Mesendoderm (in vitro differentiated cells): ENCODE measurements at regions not wholly inside any gene's neighbourhood (a gene's known extent, or its start where the extent isn't known, plus 50 kb on each side); places are given as distances from the start of the nearest gene placed in this dataset.

ENCODE experiments used
- DNase-seq: peaks from one replicate; pipeline ENCODE4 v3.0.0; 2013
- H2AK5ac ChIP-seq: 2 replicates; pipeline ENCODE4 v1.6.1; 2013; ENCODE audit warnings: low read length, inconsistent platforms
- H2BK120ac ChIP-seq: 2 replicates; pipeline ENCODE4 v1.6.1; 2013; ENCODE audit warnings: low read depth, mild to moderate bottlenecking, low read length, moderate library complexity, mixed read lengths
- H2BK15ac ChIP-seq: replicated peaks from 2 replicates; pipeline ENCODE4 v1.6.1; 2013; ENCODE audit warnings: low read depth, mild to moderate bottlenecking, moderate library complexity
- H2BK5ac ChIP-seq: 2 replicates; pipeline ENCODE4 v1.6.1; 2013; ENCODE audit warnings: low read length, inconsistent platforms
- H3K18ac ChIP-seq: 2 replicates; pipeline ENCODE4 v1.6.1; 2013; ENCODE audit warnings: mild to moderate bottlenecking, low read length, mixed read lengths
- H3K23ac ChIP-seq: one replicate; pipeline ENCODE4 v1.6.1; 2013; ENCODE audit warnings: low read length
- H3K27ac ChIP-seq: 2 replicates; pipeline ENCODE4 v1.5.1; 2013; ENCODE audit warnings: low read depth, mild to moderate bottlenecking, inconsistent platforms, low read length, moderate library complexity
- H3K27me3 ChIP-seq: 2 replicates; pipeline ENCODE4 v1.6.1; 2013; ENCODE audit warnings: low read length, control low read depth, mild to moderate bottlenecking, inconsistent platforms; ENCODE audit not compliant: insufficient read depth, poor library complexity
- H3K36me3 ChIP-seq: 2 replicates; pipeline ENCODE4 v1.6.1; 2013; ENCODE audit warnings: low read length, inconsistent platforms; ENCODE audit not compliant: control insufficient read depth, insufficient read depth
- H3K4ac ChIP-seq: one replicate; pipeline ENCODE4 v1.6.1; 2013; ENCODE audit warnings: low read depth, mild to moderate bottlenecking, low read length, moderate library complexity
- H3K4me1 ChIP-seq: 2 replicates; pipeline ENCODE4 v1.6.1; 2013; ENCODE audit warnings: low read depth, low read length, inconsistent platforms; ENCODE audit not compliant: control insufficient read depth
- H3K4me2 ChIP-seq: 2 replicates; pipeline ENCODE4 v1.6.1; 2013; ENCODE audit warnings: low read length
- H3K4me3 ChIP-seq: 2 replicates; pipeline ENCODE4 v1.5.1; 2013; ENCODE audit warnings: mild to moderate bottlenecking, low read length
- H3K56ac ChIP-seq: one replicate; pipeline ENCODE4 v1.6.1; 2013; ENCODE audit warnings: low read length
- H3K79me1 ChIP-seq: 2 replicates; pipeline ENCODE4 v1.6.1; 2013; ENCODE audit warnings: low read length, inconsistent platforms
- H3K79me2 ChIP-seq: 2 replicates; pipeline ENCODE4 v1.6.1; 2013; ENCODE audit warnings: mild to moderate bottlenecking, low read length; ENCODE audit not compliant: control insufficient read depth, insufficient read depth
- H3K9ac ChIP-seq: 2 replicates; pipeline ENCODE4 v1.6.1; 2013; ENCODE audit warnings: low read length, inconsistent platforms
- H4K5ac ChIP-seq: one replicate; pipeline ENCODE4 v1.6.1; 2013; ENCODE audit warnings: low read length
- H4K8ac ChIP-seq: one replicate; pipeline ENCODE4 v1.6.1; 2013; ENCODE audit warnings: low read depth, mild to moderate bottlenecking, control low read depth, low read length, moderate library complexity
- WGBS: extraction: QIAGEN DNeasy Blood & Tissue Kit; methylation state at CpG from one replicate; pipeline ENCODE4 v1.1.7; 2013; ENCODE audit warnings: low lambda C conversion rate, missing lambda C conversion rate; ENCODE audit not compliant: insufficient coverage; ENCODE audit errors: extremely low coverage; 5-methylcytosine and 5-hydroxymethylcytosine counted together

GRCh38 chr6:8223678-8224077, 121.3 kb upstream of the EEF1E1 start:
- H3K27me3 ChIP-seq: no peaks in the 10 kb centered on the region
- no CpG with 5 or more reads among the region's 2 CpGs for WGBS
- H4K5ac ChIP-seq: no peak overlapping the region
- no peak overlapping the region for H3K9ac ChIP-seq
- no peak overlapping the region for H3K18ac ChIP-seq
- H3K4ac ChIP-seq: no peak overlapping the region
- H3K79me2 ChIP-seq: no peaks in the 10 kb centered on the region
- no peak overlapping the region for H2BK120ac ChIP-seq
- no peak overlapping the region for H3K27ac ChIP-seq
- no peak overlapping the region for H2BK5ac ChIP-seq
- no peaks in the 10 kb centered on the region for H3K4me1 ChIP-seq
- H3K56ac ChIP-seq: no peak overlapping the region
- H3K79me1 ChIP-seq: no peaks in the 10 kb centered on the region
- H2BK15ac ChIP-seq: no peak overlapping the region
- no peak for DNase-seq
- H3K36me3 ChIP-seq: no peaks in the 10 kb centered on the region
- H3K23ac ChIP-seq: no peak overlapping the region
- H3K4me2 ChIP-seq: no peak overlapping the region
- H4K8ac ChIP-seq: no peak overlapping the region
- no peak overlapping the region for H2AK5ac ChIP-seq
- H3K4me3 ChIP-seq: no peak overlapping the region

- H4K8ac ChIP-seq: no peak overlapping the region
- WGBS: no CpG with 5 or more reads among the region's 3 CpGs
- H2BK120ac ChIP-seq: no peak overlapping the region
- no peak overlapping the region for H3K18ac ChIP-seq
- no peak overlapping the region for H3K4me2 ChIP-seq
- no peak overlapping the region for H3K56ac ChIP-seq
- H2AK5ac ChIP-seq: no peak overlapping the region
- H3K4me1 ChIP-seq: no peaks in the 10 kb centered on the region
- DNase-seq: peak; percentile 57
- no peak overlapping the region for H3K4ac ChIP-seq
- H2BK15ac ChIP-seq: no peak overlapping the region
- H3K79me2 ChIP-seq: no peaks in the 10 kb centered on the region
- no peak overlapping the region for H4K5ac ChIP-seq
- no peak overlapping the region for H3K27ac ChIP-seq
- no peak overlapping the region for H3K23ac ChIP-seq
- H3K27me3 ChIP-seq: no peaks in the 10 kb centered on the region
- H2BK5ac ChIP-seq: no peak overlapping the region
- H3K4me3 ChIP-seq: no peak overlapping the region
- H3K9ac ChIP-seq: no peak overlapping the region
- H3K36me3 ChIP-seq: no peaks in the 10 kb centered on the region
- no peaks in the 10 kb centered on the region for H3K79me1 ChIP-seq
Measured at GRCh38 chr6:8219352-8219943, 117.1 kb upstream of the EEF1E1 start.

DNA sequence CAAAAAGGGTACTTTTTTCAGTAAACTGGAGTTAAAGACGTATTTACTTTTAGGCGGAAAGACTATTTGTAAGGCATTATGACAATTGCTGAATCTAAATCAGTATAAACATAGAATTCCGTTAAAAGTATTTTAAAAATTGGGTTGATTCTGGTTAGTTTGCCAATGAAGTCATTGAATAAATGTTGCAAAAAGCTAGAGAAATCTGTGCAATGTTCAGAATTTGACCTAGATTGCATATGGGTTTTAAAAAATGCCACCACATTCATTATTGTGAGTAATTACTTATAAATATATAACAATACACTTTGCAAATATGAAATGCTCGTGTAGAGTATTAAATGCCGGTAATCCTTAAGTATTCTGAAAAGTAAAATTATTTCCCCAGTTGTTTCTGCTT, 116.5 kb upstream of the EEF1E1 start:
- no peak overlapping the region for H3K27ac ChIP-seq
- H2BK5ac ChIP-seq: no peak overlapping the region
- H3K56ac ChIP-seq: no peak overlapping the region
- H2AK5ac ChIP-seq: no peak overlapping the region
- H4K8ac ChIP-seq: no peak overlapping the region
- no peaks in the 10 kb centered on the region for H3K27me3 ChIP-seq
- H3K4me2 ChIP-seq: no peak overlapping the region
- no peak overlapping the region for H4K5ac ChIP-seq
- H3K23ac ChIP-seq: no peak overlapping the region
- no peak overlapping the region for H2BK15ac ChIP-seq
- H3K18ac ChIP-seq: no peak overlapping the region
- no peak for DNase-seq
- no peaks in the 10 kb centered on the region for H3K4me1 ChIP-seq
- no peaks in the 10 kb centered on the region for H3K79me1 ChIP-seq
- no peak overlapping the region for H3K9ac ChIP-seq
- H3K36me3 ChIP-seq: no peaks in the 10 kb centered on the region
- H2BK120ac ChIP-seq: no peak overlapping the region
- H3K4ac ChIP-seq: no peak overlapping the region
- no peaks in the 10 kb centered on the region for H3K79me2 ChIP-seq
- no peak overlapping the region for H3K4me3 ChIP-seq
- WGBS: no CpG with 5 or more reads among the region's 5 CpGs

DNA sequence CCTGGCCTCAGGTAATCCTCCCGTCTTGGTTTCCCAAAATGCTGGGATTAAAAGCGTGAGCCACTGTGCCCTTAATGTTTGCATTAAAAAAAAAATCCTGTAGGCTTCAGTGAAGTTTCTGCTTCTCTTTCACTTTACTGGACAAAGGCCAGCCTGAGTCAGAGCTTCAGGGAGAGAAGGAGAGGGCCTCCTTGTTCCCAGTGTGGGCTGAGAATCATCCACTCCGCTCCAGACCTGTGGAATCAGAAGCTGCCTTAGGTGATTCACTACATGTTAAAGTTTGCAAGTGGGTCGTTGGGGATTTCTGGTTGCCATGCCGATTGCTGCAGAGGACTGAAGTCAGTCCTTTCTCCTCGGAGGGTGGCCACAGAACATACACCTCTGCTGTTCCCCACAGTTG, 113.3 kb upstream of the EEF1E1 start:
- WGBS: no CpG with 5 or more reads among the region's 6 CpGs
- no peak overlapping the region for H3K27ac ChIP-seq

DNA sequence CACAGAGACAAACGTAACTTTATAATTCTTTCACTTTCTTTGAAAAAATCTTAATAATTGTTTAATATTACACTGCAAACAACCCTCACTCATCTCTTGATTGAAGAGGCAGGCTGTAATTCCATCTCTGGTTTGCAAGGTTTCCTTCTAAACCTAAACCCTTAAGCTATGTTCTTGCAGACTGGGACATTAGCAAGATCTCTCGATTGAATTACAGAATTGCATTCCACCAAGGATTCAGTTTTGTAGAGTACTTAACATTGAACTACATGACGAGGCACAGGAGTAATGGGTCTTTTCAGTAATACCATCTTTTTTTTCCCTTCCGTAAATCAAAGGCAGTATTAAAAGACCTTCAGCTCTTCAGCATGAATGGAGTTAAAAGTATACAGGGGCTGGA, 111.6 kb upstream of the EEF1E1 start:
- WGBS: no CpG with 5 or more reads among the region's 4 CpGs
- DNase-seq: no peak
- H3K23ac ChIP-seq: no peak overlapping the region

More for the DNA sequence above, 113.3 kb upstream of the EEF1E1 start:
- H3K23ac ChIP-seq: no peak overlapping the region
- no peak overlapping the region for H2AK5ac ChIP-seq
- no peaks in the 10 kb centered on the region for H3K79me2 ChIP-seq
- H3K4me2 ChIP-seq: no peak overlapping the region
- H4K8ac ChIP-seq: no peak overlapping the region
- no peak overlapping the region for H2BK120ac ChIP-seq
- no peaks in the 10 kb centered on the region for H3K27me3 ChIP-seq
- no peaks in the 10 kb centered on the region for H3K36me3 ChIP-seq
- H3K56ac ChIP-seq: no peak overlapping the region
- no peak overlapping the region for H2BK5ac ChIP-seq
- H2BK15ac ChIP-seq: no peak overlapping the region
- H4K5ac ChIP-seq: no peak overlapping the region
- no peak overlapping the region for H3K4ac ChIP-seq
- H3K18ac ChIP-seq: no peak overlapping the region
- no peak overlapping the region for H3K4me3 ChIP-seq
- H3K4me1 ChIP-seq: no peaks in the 10 kb centered on the region
- no peak for DNase-seq
- no peaks in the 10 kb centered on the region for H3K79me1 ChIP-seq
- H3K9ac ChIP-seq: no peak overlapping the region

DNA sequence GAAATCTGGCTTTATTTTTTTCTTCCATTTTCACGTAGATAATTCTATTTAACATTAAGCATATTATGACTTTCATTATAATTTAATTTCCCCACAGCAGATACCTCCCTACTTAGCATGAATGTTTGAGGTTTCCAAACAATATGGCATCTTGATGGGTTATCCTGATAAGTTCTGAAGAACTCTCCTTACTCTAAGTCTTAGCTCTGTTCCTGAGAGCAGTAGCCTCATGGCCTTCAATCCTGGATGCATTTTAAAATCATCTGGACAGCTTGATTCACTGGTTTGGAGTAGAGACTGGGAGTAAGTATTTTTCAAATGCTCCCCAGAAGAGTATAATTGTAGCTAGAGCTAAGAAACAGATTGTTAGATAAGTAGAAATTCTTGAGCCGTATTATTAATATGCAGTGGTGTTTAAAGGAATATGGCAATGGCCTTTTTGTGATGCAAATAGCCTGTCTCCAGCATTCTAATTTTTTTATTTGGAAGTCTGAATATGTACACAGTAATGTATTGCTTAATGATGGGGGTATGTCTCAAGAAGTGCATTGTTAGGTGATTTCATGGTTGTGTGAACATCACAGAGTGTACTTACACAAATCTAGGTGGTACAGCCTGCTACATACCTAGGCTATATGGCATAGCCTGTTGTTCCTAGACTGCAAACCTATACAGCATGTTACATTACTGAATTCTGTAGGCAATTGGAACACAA, 110.5 kb upstream of the EEF1E1 start:
- Histone ChIP-seq H3K4me1 (no peaks in the 10 kb centered on the region), H3K4ac (no peak overlapping the region), H3K56ac (no peak overlapping the region), H3K4me3 (no peak overlapping the region), H2BK5ac (no peak overlapping the region), H2BK120ac (no peak overlapping the region), H3K9ac (no peak overlapping the region), H3K27ac (no peak overlapping the region), H2BK15ac (no peak overlapping the region), H3K4me2 (no peak overlapping the region), H3K23ac (no peak overlapping the region), H2AK5ac (no peak overlapping the region), H3K18ac (no peak overlapping the region), H3K79me2 (no peaks in the 10 kb centered on the region), H3K27me3 (no peaks in the 10 kb centered on the region), H3K36me3 (no peaks in the 10 kb centered on the region), H3K79me1 (no peaks in the 10 kb centered on the region), H4K8ac (no peak overlapping the region), H4K5ac (no peak overlapping the region)
- no peak for DNase-seq
- no CpG with 5 or more reads among the region's 2 CpGs for WGBS

More for the DNA sequence above, 111.6 kb upstream of the EEF1E1 start:
- no peak overlapping the region for H2AK5ac ChIP-seq
- H3K18ac ChIP-seq: no peak overlapping the region
- H3K27me3 ChIP-seq: no peaks in the 10 kb centered on the region
- no peak overlapping the region for H3K4ac ChIP-seq
- H3K4me2 ChIP-seq: no peak overlapping the region
- H3K79me2 ChIP-seq: no peaks in the 10 kb centered on the region
- H2BK15ac ChIP-seq: no peak overlapping the region
- no peak overlapping the region for H3K9ac ChIP-seq
- no peak overlapping the region for H3K4me3 ChIP-seq
- no peak overlapping the region for H4K8ac ChIP-seq
- H2BK5ac ChIP-seq: no peak overlapping the region
- no peak overlapping the region for H4K5ac ChIP-seq
- no peak overlapping the region for H3K27ac ChIP-seq
- no peak overlapping the region for H2BK120ac ChIP-seq
- no peaks in the 10 kb centered on the region for H3K4me1 ChIP-seq
- no peaks in the 10 kb centered on the region for H3K36me3 ChIP-seq
- H3K79me1 ChIP-seq: no peaks in the 10 kb centered on the region
- no peak overlapping the region for H3K56ac ChIP-seq
